HG03196 (cell line): ENCODE measurements at regions not wholly inside any gene's neighbourhood (a gene's known extent, or its start where the extent isn't known, plus 50 kb on each side); places are given as distances from the start of the nearest gene placed in this dataset.

Experiments used
- ATAC-seq: cut with Tn5 transposase; IDR thresholded peaks from one replicate; pipeline ENCODE4 v1.9.1; 2021; ENCODE audit not compliant: unreplicated experiment

GRCh38 chr19:30318936-30319335, 53.2 kb upstream of the ZNF536 start:
- ATAC-seq: no peak

DNA sequence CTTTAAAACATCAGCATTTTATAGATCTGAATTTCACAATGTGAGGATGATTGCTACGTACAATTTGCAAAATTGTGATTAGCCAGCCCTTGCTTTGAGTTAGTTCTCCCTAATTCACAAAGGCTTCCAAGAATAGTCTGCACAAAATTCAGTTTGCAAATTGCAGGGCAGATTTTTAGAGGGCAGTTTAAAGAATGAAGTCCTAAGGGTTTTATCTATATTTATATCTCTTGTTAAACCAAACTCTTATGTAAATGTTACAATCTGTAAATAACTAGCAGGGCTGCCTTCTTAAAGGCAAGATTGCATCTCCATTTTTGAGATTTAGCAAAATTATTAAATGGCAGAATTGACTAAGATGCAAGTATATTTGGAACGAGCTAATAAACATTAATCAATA, 52.8 kb upstream of the ZNF536 start:
- ATAC-seq: no peak

DNA sequence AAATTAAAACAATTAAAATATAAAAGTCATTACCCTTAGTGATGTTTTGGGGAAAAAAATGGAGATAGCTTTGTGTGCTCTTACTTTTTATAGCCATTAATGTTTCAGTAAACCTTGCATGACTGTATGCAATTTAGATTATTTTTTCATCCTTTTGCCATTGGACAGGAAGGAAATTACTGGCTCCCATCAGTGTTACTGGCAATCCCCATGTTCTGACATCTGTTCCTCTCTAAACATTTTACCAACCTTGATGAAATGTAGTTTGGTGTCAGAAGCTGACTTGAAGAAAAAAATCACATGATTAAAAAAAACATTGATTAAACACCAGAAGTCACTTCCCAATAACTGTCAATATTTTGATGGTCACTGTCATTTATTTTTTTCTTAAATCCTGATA, 52.3 kb upstream of the ZNF536 start:
- ATAC-seq: no peak

DNA sequence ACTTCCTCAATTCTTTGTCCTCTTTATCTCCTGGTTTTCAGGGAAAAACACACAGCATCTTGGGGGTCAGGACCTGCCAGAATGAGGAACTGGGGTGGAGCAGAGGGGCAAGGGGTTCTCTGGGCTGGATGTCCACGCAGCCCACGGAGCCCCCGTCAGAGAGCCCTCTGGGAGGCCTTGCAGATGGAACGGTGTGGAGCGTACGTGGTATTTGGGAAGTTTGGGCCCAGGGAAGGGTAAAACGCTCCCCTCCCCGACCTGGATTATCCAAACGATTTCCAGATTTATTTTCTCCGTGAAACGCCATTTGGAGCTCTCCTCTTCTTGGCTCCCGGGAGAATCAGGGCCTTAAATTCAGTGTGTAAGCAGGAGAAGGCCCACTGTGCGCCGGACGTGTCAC, 51.7 kb upstream of the ZNF536 start:
- no peak for ATAC-seq

DNA sequence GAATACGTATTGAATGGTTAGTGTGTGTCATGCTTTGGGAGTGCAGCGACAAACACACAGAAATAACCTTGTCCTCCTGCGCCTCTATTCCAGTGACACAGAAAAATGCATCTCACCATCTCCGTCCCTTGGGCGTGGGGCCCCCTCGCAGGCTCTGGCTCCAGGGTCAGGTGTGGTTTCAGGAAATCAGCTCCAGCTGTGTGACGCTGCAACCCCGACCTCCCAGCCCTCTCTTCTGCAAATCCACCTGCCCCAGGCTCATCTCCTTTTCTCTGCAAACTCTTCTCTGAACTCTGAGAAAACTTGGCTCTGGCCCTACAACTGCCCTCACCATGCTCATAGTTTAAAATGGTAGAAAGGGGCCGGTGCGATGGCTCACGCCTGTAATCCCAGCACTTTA, 51.3 kb upstream of the ZNF536 start:
- no peak for ATAC-seq
